ENCODE measurements at regions not wholly inside any gene's neighbourhood (a gene's known extent, or its start where the extent isn't known, plus 50 kb on each side); places are given as distances from the start of the nearest gene placed in this dataset.

GRCh38 chr5:164868761-164869160, 1363.3 kb downstream of the MAT2B start:
- Mint-ChIP-seq H3K4me3 (no peak overlapping the region), H3K27me3 (no peaks in the 10 kb centered on the region), H3K27ac (no peak overlapping the region), H3K36me3 (no peaks in the 10 kb centered on the region), H3K9me3 (peaks cover 4% of the 10 kb centered on the region), H3K4me1 (no peaks in the 10 kb centered on the region)
- no peak for DNase-seq

DNA sequence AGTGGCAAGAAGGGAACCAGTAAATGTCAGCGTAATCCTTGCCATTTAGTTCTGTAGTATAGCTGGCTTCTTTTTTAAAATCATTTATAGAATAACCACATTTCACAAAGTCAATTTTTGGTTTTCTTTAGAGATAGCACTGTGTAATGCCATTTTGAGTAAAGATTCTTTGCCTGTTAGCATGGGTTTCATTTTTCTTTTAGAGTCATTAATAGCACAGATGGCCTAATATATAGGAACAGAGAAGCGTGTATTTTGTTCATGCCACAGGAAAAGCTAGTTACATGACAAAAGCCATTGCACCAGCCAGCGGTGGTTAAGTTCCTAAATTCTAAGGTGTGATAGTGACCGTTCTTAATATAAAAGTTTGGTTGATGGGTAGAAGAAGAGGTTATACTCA, 1363.9 kb downstream of the MAT2B start:
- H3K4me1 Mint-ChIP-seq: no peaks in the 10 kb centered on the region
- no peaks in the 10 kb centered on the region for H3K36me3 Mint-ChIP-seq
- H3K9me3 Mint-ChIP-seq: peaks cover 8% of the 10 kb centered on the region
- no peak for DNase-seq
- no peak overlapping the region for H3K4me3 Mint-ChIP-seq
- no peaks in the 10 kb centered on the region for H3K27me3 Mint-ChIP-seq
- H3K27ac Mint-ChIP-seq: no peak overlapping the region

GRCh38 chr5:164876793-164877192, 1371.4 kb downstream of the MAT2B start:
- no peak for DNase-seq
- no peaks in the 10 kb centered on the region for H3K27me3 Mint-ChIP-seq
- no peaks in the 10 kb centered on the region for H3K36me3 Mint-ChIP-seq
- peaks cover 17% of the 10 kb centered on the region for H3K9me3 Mint-ChIP-seq
- no peak overlapping the region for H3K4me3 Mint-ChIP-seq
- no peaks in the 10 kb centered on the region for H3K4me1 Mint-ChIP-seq
- H3K27ac Mint-ChIP-seq: no peak overlapping the region

GRCh38 chr5:164881442-164881841, 1376.0 kb downstream of the MAT2B start:
- H3K4me1 Mint-ChIP-seq: no peaks in the 10 kb centered on the region
- no peak overlapping the region for H3K4me3 Mint-ChIP-seq
- no peak for DNase-seq
- no peaks in the 10 kb centered on the region for H3K36me3 Mint-ChIP-seq
- peaks cover 5% of the 10 kb centered on the region for H3K9me3 Mint-ChIP-seq
- H3K27ac Mint-ChIP-seq: no peak overlapping the region
- H3K27me3 Mint-ChIP-seq: no peaks in the 10 kb centered on the region

DNA sequence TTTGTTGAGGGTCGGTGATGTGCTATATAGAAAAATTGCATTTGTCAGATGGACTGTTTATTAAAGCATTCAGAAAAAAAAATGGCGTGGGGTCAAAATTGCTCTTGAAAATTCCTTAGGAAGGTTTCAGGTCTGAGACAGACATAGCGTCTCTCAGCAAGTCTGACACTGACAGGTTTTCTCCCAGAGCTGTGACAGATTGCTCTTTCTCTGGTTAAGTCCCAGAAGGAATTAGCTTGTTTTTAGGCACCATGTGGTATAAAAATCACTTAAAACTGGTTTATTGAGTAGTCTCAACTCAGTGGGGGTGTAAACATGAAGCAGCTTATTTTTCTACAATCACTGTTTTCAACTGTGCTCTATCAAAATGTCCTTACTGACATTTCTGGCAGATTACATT, 1379.8 kb downstream of the MAT2B start:
- DNase-seq: no peak
- Mint-ChIP-seq H3K27ac (no peak overlapping the region), H3K36me3 (no peaks in the 10 kb centered on the region), H3K9me3 (no peaks in the 10 kb centered on the region), H3K4me1 (no peaks in the 10 kb centered on the region), H3K4me3 (no peak overlapping the region), H3K27me3 (no peaks in the 10 kb centered on the region)

GRCh38 chr5:164893071-164893470, 1387.7 kb downstream of the MAT2B start:
- Mint-ChIP-seq H3K27ac (no peak overlapping the region), H3K4me1 (no peaks in the 10 kb centered on the region), H3K4me3 (no peak overlapping the region), H3K9me3 (peaks cover 7% of the 10 kb centered on the region), H3K36me3 (no peaks in the 10 kb centered on the region), H3K27me3 (no peaks in the 10 kb centered on the region)
- no peak for DNase-seq

DNA sequence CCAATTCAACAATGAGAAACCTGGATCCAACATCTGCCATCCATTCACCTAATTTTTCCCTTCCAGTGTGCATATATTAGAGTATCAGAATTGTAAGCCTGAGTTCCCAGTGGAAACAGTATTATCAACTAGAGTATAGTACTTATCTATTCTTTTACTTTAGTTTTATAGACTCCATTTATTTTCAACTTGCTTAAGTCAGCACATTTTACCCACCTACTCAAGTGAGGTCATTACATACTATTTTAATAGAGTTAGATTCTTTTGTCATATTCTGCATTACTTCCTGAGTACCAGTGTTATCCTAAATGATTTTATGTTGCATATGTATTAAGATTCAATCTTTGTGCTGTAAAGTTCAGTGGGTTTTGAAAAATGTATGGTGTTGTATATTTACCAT, 1393.3 kb downstream of the MAT2B start:
- no peaks in the 10 kb centered on the region for H3K4me1 Mint-ChIP-seq
- H3K9me3 Mint-ChIP-seq: peaks cover 2% of the 10 kb centered on the region
- no peaks in the 10 kb centered on the region for H3K27me3 Mint-ChIP-seq
- no peak overlapping the region for H3K27ac Mint-ChIP-seq
- DNase-seq: no peak
- H3K4me3 Mint-ChIP-seq: no peak overlapping the region
- no peaks in the 10 kb centered on the region for H3K36me3 Mint-ChIP-seq

- Mint-ChIP-seq H3K4me3 (no peak overlapping the region), H3K27me3 (no peaks in the 10 kb centered on the region), H3K36me3 (no peaks in the 10 kb centered on the region), H3K4me1 (no peaks in the 10 kb centered on the region), H3K9me3 (peaks cover 1% of the 10 kb centered on the region), H3K27ac (no peak overlapping the region)
- DNase-seq: no peak
Observed at GRCh38 chr5:164909673-164910072, 1404.3 kb downstream of the MAT2B start.

DNA sequence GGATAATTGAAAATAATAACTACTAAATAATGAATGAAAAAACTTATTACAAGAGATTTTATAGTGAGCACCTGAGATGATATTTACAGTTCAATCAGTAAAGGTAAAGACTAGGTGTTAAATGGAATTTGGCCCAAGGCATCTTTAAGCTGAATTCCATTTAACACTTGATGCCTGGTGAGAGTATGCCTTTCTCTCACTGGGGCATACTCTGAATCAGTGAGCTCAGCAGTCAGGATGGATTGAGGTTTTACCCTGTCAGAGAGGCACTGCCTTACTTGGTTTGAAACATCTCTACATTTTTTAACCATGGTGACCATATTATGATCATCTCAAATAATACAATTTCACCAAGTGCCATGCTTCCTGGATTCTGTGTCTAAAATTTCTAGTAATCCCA, 1416.3 kb downstream of the MAT2B start:
- H3K4me3 Mint-ChIP-seq: no peak overlapping the region

GRCh38 chr5:164934039-164934438, 1428.6 kb downstream of the MAT2B start:
- H3K4me1 Mint-ChIP-seq: no peaks in the 10 kb centered on the region
- no peak for DNase-seq
- H3K36me3 Mint-ChIP-seq: no peaks in the 10 kb centered on the region
- no peaks in the 10 kb centered on the region for H3K27me3 Mint-ChIP-seq
- H3K27ac Mint-ChIP-seq: no peak overlapping the region
- H3K4me3 Mint-ChIP-seq: no peak overlapping the region
- H3K9me3 Mint-ChIP-seq: peaks cover 21% of the 10 kb centered on the region

More for the DNA sequence above, 1416.3 kb downstream of the MAT2B start:
- no peaks in the 10 kb centered on the region for H3K36me3 Mint-ChIP-seq
- H3K27me3 Mint-ChIP-seq: no peaks in the 10 kb centered on the region
- H3K9me3 Mint-ChIP-seq: peaks cover 22% of the 10 kb centered on the region
- no peak for DNase-seq
- no peak overlapping the region for H3K27ac Mint-ChIP-seq
- no peaks in the 10 kb centered on the region for H3K4me1 Mint-ChIP-seq

DNA sequence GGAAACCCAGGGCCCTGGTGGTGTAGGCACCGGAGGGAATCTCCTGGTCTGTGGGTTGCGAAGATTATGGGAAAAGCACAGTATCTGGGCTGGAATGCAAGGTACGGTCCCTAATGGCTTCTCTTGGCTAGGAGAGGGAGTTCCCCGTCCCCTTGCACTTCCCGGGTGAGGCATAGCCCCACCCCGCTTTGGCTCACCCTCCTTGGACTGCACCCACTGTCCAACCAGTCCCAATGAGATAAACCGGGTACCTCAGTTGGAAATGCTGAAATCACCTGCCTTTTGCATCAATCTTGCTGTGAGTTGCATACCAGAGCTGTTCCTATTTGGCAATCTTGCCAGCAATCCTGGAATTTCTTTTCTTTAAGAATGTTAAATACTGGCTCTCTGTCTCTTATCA, 1429.1 kb downstream of the MAT2B start:
- no peak for DNase-seq
- Mint-ChIP-seq H3K27me3 (no peaks in the 10 kb centered on the region), H3K9me3 (peaks cover 18% of the 10 kb centered on the region), H3K27ac (no peak overlapping the region), H3K4me1 (no peaks in the 10 kb centered on the region), H3K4me3 (no peak overlapping the region), H3K36me3 (no peaks in the 10 kb centered on the region)

DNA sequence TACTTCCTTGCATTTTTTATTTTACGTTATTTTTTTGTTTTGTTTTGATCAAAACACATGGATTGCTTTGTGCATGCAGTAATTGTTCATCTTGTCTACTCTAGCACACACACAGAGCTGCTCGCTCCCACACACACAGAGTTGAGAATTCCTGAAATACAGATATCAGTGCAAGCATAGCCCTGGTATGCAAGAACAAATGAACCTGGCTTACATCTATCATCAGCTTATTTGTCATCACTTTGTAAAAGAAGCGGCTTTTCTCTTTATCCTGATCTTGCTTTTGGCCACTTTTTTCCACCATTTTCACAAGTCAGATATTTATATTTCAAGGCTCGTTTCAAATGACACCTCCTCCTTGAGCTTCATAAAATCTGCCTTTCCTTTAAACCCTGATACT, 1435.7 kb downstream of the MAT2B start:
- Mint-ChIP-seq H3K4me1 (no peaks in the 10 kb centered on the region), H3K27ac (no peak overlapping the region), H3K9me3 (peaks cover 3% of the 10 kb centered on the region), H3K4me3 (no peak overlapping the region), H3K36me3 (no peaks in the 10 kb centered on the region), H3K27me3 (no peaks in the 10 kb centered on the region)
- no peak for DNase-seq

DNA sequence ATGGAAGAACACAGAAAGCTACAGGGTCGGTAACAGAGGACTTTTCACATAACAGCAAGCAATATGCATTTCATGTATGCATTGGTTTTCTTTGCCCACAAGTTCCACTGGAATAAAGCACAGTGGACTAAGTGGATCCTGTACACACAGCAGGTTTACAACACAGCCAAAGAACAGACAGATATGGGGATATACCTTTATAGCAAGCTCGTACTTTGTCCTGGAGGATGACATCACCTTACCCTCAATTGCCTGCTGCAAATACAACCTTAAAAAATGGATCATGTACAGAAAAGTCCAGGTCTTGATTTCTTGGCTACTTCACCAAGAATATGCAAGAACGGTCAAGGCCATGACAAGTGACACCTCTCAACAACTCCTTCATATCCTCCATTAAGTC, 1445.5 kb downstream of the MAT2B start:
- Mint-ChIP-seq H3K4me1 (no peaks in the 10 kb centered on the region), H3K36me3 (no peaks in the 10 kb centered on the region), H3K9me3 (peaks cover 2% of the 10 kb centered on the region), H3K27me3 (no peaks in the 10 kb centered on the region), H3K4me3 (no peak overlapping the region), H3K27ac (no peak overlapping the region)
- no peak for DNase-seq

DNA sequence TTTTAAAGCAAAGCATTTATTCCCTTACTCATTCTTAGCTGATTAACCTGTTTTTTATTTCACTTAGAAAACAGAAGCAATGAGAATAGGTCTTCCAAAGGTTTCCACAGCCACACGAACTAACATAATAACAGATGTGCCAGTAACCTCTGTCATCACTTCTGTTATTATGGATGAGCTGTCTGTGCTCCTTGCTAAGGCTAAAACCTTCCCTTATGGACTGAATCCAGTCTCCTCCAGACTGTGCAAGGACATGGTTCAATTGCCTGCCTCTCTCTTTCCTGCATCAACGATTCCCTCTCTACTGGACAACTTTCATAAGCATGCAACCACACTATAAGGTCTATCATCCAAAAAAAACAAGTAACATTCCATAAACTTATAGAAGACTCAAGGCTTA, 1446.2 kb downstream of the MAT2B start:
- DNase-seq: no peak
- no peaks in the 10 kb centered on the region for H3K27me3 Mint-ChIP-seq
- H3K36me3 Mint-ChIP-seq: no peaks in the 10 kb centered on the region
- H3K27ac Mint-ChIP-seq: no peak overlapping the region
- peaks cover 2% of the 10 kb centered on the region for H3K9me3 Mint-ChIP-seq
- no peak overlapping the region for H3K4me3 Mint-ChIP-seq
- H3K4me1 Mint-ChIP-seq: no peaks in the 10 kb centered on the region

- H3K27ac Mint-ChIP-seq: no peak overlapping the region
- H3K4me1 Mint-ChIP-seq: no peaks in the 10 kb centered on the region
- H3K9me3 Mint-ChIP-seq: peaks cover 3% of the 10 kb centered on the region
- no peak for DNase-seq
- no peaks in the 10 kb centered on the region for H3K27me3 Mint-ChIP-seq
- no peaks in the 10 kb centered on the region for H3K36me3 Mint-ChIP-seq
- H3K4me3 Mint-ChIP-seq: no peak overlapping the region
Observed at GRCh38 chr5:164958688-164959087, 1453.3 kb downstream of the MAT2B start.

DNA sequence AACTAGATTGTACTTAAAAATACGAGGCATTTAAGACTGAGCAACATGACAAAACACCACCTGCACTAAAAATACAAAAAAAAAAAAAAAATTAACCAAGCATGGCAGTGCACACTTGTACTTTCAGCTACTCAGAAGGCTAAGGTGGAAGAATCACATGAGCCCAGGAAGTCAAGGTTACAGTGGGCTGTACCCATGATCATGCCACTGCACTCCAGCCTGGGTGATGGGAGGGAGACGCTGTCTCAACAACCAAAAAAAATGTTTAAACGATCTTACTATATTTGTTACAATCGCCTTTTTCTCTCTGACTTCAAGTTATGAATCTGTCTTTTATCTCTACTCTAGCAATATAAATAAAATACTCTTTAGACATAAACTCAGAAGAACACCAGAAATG, 1454.3 kb downstream of the MAT2B start:
- Mint-ChIP-seq H3K27me3 (no peaks in the 10 kb centered on the region), H3K4me1 (no peaks in the 10 kb centered on the region), H3K27ac (no peak overlapping the region), H3K4me3 (no peak overlapping the region), H3K9me3 (peaks cover 3% of the 10 kb centered on the region), H3K36me3 (no peaks in the 10 kb centered on the region)
- no peak for DNase-seq

Data from activated naive CD8-positive, alpha-beta T cell treated with anti-CD3 and anti-CD28 coated beads for 36 hours (primary cell).